Dedifferentiated amniotic fluid mesenchymal stem cell (primary cell): ENCODE measurements at regions not wholly inside any gene's neighbourhood (a gene's known extent, or its start where the extent isn't known, plus 50 kb on each side); places are given as distances from the start of the nearest gene placed in this dataset.

ENCODE experiments used
- DNase-seq: peaks from one replicate; pipeline ENCODE4 v3.0.0-alpha.2; 2016; ENCODE audit errors: extremely low spot score

DNA sequence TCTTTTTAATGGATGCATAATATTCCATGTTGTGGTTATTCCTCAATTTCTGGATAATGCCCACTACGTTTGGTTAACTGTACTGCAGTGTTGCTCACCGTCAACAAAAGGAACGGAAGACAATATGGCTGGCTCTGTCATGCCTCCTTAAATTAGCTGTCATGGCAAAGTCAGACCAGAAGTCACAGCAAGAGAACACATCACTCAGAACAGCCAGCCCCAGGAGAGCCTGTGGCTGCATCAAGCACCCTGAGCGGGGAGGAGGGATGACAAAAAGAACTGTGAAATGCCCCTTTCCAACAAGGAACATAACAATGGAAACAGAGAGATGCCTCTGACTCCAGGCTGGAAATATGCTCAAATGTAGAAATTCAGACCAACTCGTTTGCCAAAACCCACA lies 366.0 kb upstream of the ZNF507 start:
- DNase-seq, result no peak

GRCh38 chr19:31979949-31980670 lies 365.3 kb upstream of the ZNF507 start:
- no peak for DNase-seq

GRCh38 chr19:31980796-31981195 lies 364.6 kb upstream of the ZNF507 start:
- DNase-seq, result no peak

DNA sequence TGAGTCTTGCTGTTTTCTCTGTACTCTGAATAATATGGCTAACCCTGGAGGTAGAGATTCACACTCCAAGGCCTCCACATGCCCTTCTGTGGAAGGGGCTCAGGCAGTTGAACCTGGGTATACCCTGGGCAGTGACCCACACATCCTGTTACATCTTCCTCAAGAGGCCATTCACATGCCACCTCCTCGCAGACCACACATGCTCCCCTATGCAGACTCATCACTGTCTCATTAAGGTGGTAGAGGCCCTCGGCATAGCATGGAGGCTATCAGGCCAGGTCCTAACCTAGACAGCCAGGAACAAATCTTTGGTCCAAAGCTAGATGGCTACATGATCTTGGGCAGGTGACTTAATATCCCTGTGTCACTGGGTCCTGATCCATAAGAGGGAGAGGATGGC lies 363.9 kb upstream of the ZNF507 start:
- DNase-seq, result no peak

DNA sequence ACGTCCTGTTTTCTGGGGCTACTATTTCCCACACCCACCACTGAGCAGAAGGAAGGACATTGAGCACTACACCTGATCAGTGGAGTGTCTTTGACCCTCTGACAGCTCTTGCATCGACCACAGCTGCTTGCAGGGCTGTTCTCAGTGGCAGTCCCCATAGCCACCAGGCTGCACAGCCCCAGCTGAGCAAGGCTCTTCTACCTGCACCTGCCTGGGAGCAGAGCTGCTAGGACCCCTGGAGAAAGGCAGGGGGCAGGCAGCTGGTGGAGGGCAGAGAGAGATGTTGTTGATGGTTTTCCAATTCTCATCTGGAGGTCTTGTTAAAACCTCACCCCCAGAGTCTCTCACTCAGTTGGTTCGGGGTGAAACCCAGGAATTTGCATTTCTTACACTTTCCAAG lies 361.8 kb upstream of the ZNF507 start:
- DNase-seq, result no peak

GRCh38 chr19:31985001-31985605 lies 360.3 kb upstream of the ZNF507 start:
- no peak for DNase-seq

GRCh38 chr19:31986951-31987350 lies 358.5 kb upstream of the ZNF507 start:
- no peak for DNase-seq

GRCh38 chr19:31988256-31988655 lies 357.2 kb upstream of the ZNF507 start:
- no peak for DNase-seq

DNA sequence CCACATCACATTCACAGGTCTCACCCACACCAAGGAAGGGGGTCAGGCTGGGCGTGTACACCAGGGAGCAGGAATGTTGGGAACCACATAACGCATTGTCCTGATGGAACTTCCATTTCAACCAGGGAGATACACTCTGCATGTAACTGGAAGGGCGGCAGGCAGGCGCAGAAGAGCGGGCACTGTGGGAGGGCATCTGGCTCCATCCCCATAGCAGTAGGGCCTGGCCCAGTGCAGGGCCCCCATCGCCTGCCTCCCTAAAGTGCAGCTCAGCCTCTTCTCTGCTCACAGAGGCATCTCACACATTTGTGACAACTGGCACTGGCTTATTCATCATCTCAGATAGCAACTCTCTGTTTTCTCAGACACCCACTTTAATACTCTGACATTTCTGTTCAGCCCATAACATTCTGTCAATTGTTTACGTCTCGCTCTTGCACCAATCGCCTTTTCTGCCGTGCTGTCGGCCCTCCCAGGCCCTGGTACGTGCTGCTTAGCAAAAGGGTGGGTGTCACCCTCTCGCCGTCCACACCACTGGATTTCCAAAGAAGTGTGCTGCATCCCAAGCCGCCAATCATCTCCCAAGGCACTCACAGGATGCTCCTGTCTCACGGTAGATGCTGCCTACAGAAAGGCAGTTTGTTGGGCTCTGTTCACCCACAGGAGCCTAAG lies 353.3 kb upstream of the ZNF507 start:
- no peak for DNase-seq

DNA sequence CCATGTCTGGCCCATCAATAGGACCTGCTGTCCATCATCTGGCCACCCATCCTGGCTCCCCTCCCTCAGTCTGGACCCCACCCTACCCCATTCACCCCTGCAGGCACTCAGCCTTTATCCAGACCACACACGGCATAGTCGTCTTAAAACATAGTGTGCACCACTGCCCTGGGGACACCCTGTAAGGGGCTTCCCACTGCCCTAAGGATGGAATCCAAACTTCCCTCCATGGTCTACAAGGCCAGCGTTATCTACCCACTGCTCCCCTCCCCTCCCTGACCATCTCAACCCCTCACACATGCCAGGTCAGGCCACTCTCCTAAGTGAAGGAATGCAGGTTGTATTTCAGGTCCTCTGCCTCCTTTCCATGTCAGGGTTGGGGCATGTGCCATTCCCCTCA lies 352.7 kb upstream of the ZNF507 start:
- DNase-seq, result no peak

DNA sequence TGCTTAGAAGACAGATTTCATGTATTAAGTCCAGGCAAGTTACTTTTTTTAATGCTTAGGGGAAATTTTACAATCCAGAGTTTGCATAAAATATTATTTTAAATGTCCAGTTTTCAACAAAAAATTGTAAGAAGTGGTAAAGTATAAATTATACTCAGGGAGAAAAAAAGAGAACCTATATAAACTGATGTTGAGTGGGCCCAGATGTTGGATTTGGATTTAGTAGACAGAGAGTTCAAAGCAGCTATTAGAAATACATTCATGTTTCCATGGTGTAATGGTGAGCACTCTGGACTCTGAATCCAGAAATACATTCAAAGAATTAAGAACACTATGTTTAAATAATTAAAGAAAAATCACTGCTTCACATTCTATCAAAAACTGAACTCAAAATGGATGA lies 349.9 kb upstream of the ZNF507 start:
- no peak for DNase-seq

GRCh38 chr19:32010071-32010470 lies 335.3 kb upstream of the ZNF507 start:
- DNase-seq, result no peak

- DNase-seq, result no peak
These were observed 333.2 kb upstream of the ZNF507 start for GRCh38 chr19:32012206-32012605.

- DNase-seq, result no peak
These were observed 332.4 kb upstream of the ZNF507 start for GRCh38 chr19:32012886-32013631.

DNA sequence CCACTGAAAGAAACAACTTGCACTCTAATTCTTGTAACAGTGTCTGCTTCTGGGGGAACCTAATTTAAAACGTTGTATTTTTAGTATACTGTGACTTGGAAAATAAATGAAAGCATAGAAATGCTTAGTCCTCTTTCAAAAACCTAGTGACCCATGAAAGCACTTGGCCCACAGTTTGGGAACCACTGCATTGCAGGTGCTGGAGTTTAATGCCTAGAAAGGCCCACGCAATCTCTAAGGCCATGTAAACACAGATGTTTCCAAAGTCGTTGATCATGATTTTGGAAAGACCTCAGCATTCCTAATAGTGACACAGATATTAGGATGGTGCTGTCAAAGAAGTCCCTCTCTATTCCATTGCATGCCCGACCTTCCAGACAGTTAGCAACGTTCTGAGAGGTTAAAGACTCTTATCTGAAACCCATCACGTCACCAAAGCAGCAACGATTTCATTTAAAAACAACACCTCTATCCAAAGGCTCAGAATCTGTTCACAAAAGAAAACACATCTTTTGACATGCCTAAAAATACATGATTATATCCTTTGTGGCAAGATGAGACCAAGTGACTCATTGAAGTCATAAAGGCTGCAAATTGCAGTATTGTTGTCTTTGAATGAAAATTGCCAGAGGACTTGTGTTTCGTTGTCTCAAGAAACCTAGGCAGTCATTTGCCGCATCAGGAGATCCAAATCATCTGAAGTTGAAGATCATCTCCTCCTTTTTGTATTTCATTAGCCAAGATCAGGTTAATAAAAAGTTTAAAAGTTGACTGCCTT lies 328.0 kb upstream of the ZNF507 start:
- no peak for DNase-seq

DNA sequence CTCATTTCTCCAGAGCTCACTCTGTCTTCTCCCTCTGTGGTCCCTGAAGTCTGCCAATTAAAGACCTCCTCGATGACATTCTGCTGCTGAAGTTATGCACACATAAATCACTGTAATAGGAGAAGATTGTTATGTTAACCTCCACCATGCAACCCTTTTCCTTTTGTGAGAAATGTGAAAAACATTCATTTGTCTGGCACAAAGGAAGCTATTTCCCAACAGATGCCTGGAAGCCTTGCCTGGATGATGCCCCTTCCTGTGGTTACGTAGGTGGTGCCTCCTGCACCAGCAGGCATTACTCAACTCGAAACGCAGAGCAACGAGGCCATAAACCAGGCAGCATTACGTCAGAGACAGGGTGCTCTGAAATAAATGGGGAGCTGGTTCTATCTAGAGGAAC lies 327.4 kb upstream of the ZNF507 start:
- no peak for DNase-seq

- DNase-seq, result no peak
These were observed 324.9 kb upstream of the ZNF507 start for GRCh38 chr19:32020538-32020937.

- no peak for DNase-seq
These were observed 323.3 kb upstream of the ZNF507 start for GRCh38 chr19:32022044-32022640.

GRCh38 chr19:32022731-32023563 lies 322.5 kb upstream of the ZNF507 start:
- DNase-seq, result no peak

DNA sequence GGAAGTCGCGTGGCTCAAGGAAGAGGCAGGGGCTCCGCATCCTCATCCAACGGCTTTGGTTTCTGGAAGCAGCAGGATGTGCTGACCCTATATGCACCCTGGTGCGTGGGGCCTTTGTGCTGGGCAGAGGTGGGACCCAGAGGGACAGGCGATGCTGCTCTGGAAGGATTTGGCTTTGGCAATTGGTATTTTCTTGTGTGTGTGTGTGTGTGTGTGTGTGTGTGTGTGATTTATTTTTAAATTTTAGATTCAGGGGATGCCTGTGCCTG lies 321.9 kb upstream of the ZNF507 start:
- DNase-seq, result no peak

GRCh38 chr19:32029235-32029634 lies 316.2 kb upstream of the ZNF507 start:
- DNase-seq, result no peak
